GM19468 (cell line): ENCODE measurements at regions not wholly inside any gene's neighbourhood (a gene's known extent, or its start where the extent isn't known, plus 50 kb on each side); places are given as distances from the start of the nearest gene placed in this dataset.
"Not testable (repeated sequence)": the region's sequence is repeated elsewhere in the genome, so short reads cannot be mapped to it uniquely, and the experiment has no call there.

Experiments used
- ATAC-seq: cut with Tn5 transposase; IDR thresholded peaks from one replicate; pipeline ENCODE4 v1.9.1; 2021; ENCODE audit warnings: mild to moderate bottlenecking, moderate library complexity, moderate number of reproducible peaks; ENCODE audit not compliant: unreplicated experiment; ENCODE audit errors: extremely low read depth

- no peak for ATAC-seq
Observed at GRCh38 chr6:126723541-126724170, 383.7 kb downstream of the CENPW start.

DNA sequence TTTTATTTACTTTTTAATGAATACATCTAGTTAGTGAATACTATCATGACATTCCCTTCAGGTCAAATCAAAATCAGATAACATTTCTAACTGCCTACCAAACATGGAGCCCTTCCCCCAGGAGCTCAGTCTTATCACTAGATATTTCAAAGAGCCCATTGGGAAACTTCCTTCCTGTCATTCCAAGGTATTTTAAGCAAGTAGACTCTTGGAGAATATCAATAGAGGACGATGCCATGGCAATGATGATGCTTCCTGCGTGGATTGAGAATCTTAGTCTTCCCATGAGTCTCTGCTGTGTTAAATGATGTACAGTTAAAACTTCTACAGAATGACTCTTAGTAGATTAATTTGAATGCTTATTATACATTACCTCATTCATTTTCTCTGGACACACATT, 384.9 kb downstream of the CENPW start:
- ATAC-seq = no peak

GRCh38 chr6:126726454-126726853, 386.5 kb downstream of the CENPW start:
- not testable (repeated sequence) for ATAC-seq

DNA sequence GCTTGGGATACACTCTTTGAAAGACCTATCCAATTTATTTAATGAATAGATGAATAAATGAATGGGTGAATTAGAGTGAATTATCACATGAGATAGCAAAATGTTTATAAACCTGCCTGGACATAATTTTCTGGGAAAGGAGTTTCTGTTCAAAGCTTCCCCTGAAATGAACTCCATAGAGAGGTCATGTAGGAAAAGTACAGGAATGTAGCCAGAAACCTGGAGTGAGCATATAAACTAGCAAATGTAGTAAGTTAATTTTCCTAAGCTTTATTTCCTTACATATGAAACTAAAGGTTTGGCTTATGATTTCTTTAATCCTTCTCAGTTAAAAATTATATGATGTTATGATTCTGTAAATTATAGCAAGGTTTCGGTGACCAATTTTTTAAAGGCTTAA, 380.3 kb upstream of the RSPO3 start:
- no peak for ATAC-seq

GRCh38 chr6:126738641-126739040, 379.8 kb upstream of the RSPO3 start:
- no peak for ATAC-seq

GRCh38 chr6:126743076-126743475, 375.4 kb upstream of the RSPO3 start:
- no peak for ATAC-seq

- no peak for ATAC-seq
Observed at GRCh38 chr6:126747728-126748540, 370.5 kb upstream of the RSPO3 start.

- no peak for ATAC-seq
Observed at GRCh38 chr6:126753606-126754005, 364.9 kb upstream of the RSPO3 start.

- no peak for ATAC-seq
Observed at GRCh38 chr6:126761854-126762253, 356.6 kb upstream of the RSPO3 start.

DNA sequence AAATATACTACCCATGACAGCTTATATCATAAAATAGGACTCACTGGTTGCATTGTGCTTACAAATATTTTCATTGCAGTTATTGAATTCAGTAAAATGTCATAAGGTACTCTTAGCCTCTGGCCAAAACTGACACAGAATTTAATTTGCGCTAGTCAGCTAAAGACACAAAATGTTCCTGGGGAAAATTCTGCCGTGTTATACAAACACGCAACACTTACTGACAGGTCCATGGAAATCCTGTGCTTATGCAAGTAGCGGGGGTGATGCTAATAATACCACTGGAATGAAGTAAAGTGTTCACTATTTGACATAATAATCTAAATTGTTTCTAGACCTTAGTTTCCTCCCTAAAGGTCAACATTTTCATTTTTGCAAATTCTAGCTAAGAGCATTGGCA, 354.4 kb upstream of the RSPO3 start:
- no peak for ATAC-seq

- ATAC-seq = no peak
Observed at GRCh38 chr6:126764671-126765070, 353.8 kb upstream of the RSPO3 start.

DNA sequence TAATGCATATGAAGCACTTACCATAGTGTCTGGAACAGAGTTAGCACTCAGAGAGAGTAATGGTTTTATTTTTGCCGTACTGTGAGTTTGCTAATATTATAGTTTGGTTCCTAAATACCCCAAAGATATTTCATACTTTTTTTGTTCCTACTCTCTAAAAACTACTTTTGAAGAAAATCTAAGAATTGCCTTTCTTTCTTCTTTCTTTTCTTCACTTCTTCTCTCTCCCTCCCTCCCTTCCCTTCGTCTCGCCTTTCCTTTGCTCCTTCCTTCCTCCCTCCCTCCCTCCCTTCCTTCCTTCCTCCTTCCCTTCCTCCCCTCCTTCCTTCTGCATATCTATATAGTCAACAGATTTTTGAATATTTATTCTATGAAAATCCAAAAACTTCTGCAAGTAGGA, 351.7 kb upstream of the RSPO3 start:
- no peak for ATAC-seq

DNA sequence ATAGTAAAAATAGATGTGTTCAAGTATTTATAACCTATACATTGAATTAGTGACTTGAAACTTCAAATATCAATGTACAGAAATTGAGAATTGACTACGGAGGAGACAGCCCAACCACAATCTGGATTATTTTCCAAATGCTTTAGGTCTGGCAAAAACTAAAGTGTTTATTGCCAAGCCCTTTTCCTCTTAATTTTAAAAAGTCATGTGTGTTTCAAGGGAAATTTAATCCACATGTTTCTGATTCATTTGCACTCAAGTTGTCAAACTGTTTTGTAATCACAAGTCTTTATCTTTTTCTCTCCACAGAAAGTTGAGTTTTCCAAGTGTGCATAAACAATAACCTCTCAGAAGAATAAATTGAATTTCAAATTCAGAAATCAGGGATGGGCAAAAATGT, 350.8 kb upstream of the RSPO3 start:
- ATAC-seq = no peak

DNA sequence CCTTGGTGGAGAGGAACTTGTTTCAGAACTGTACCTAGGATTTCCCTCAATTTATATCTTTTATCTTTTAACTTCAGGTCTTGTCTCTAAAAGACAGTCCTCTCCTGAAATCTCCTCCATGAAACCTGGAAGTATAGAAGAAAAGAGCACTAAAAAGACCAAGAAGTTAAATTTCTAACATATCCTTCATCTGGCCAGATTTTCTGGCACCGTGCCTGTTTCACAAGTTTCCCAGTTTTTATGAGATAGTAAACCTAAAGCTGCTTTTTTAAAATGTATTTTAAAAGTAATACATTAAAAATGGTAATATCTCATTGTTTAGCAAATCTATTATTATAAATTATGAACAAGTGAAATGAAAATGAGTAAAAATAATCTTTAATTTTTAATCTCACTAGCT, 348.3 kb upstream of the RSPO3 start:
- no peak for ATAC-seq

DNA sequence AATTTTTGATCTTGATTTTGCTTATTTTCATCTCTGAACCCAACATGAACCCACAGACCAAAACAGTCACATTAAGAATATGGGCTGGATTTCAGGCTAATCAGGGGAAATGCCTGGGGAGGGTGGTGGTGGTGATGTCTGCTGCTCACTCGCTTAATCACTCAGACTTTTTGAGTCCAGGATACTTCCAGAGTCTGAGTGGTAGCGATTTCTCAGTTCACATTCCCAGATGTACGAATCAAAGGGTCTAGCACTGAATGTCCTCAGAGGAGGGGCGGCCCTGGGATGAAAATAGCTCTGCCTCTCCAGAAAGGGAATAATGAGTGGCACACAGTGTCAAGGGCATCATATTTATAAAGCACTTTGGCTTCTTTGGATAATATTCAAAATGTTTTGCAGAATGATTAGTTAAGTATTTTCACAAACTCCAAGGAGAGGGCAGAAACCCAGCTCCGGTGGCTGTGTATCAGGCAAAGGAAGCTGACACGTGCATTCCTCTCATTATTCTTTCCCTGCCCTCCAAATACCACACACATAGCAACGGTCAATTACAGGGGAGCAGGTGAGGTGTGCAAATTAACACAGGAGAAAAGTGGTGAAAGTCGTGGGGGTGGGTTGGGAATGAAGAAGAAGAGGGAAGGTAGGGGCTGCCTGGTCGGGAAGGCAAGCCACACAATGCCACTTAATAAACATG, 345.2 kb upstream of the RSPO3 start:
- ATAC-seq = no peak

DNA sequence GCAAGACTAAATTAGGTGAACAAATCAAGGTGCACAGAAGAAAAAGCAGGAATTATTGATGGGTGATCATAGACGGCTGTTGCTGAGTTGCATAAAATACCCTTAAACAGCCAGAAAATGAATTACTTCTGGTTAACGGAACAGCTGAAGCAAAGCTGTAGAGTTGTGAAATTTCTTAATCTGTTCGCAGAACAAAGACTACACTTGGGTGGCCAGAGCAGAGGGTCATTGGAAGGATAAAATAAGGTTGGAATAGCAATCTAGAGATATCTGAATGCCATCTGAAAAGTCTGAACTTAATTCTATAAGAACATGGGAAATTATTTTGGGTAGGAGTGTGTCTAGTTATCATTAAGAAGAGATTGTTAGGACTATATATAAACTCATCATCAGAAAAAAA, 339.1 kb upstream of the RSPO3 start:
- ATAC-seq = no peak

- no peak for ATAC-seq
Observed at GRCh38 chr6:126781582-126781981, 336.9 kb upstream of the RSPO3 start.

DNA sequence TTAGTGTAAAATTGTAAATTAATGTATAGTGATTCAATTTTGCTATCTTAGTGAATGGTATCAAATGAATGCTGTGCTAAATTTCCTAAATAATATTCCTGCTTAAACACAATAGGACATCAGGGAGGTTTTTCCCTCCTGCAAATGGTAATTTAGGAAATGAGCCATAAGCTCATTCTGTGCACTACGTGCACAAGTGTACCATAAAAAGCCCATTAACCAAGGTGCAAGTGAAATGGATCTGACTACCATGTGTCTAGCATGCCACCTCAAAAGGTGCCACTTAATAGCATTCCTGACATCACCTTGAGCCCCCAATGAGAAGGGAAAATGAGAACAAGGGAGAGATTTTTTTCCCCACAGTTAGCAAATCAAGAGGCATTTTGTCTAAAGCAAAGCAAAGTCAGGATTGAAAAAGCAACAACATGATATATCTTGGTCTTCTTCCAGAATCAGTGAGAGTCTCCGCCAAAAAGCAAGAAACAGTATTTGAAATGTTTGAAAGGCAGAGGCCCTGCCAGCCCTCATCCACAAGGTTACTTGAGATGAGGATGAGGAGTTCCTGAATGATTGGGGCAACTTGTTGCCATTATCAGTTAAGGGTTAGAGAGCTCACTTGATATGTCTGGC, 334.2 kb upstream of the RSPO3 start:
- ATAC-seq = no peak

- ATAC-seq = no peak
Observed at GRCh38 chr6:126786262-126786661, 332.2 kb upstream of the RSPO3 start.

GRCh38 chr6:126787635-126788034, 330.8 kb upstream of the RSPO3 start:
- ATAC-seq = no peak

- ATAC-seq = no peak
Observed at GRCh38 chr6:126788861-126789365, 329.6 kb upstream of the RSPO3 start.
